Stimulated activated CD4-positive, alpha-beta T cell treated with anti-CD3 and anti-CD28 coated beads, TNF-alpha, amount 100 ng/mL, for 1 hour (primary cell): ENCODE measurements at regions not wholly inside any gene's neighbourhood (a gene's known extent, or its start where the extent isn't known, plus 50 kb on each side); places are given as distances from the start of the nearest gene placed in this dataset.

Experiments
- DNase-seq, 3 donors: peaks; one replicate each; pipeline ENCODE4 v3.0.0-alpha.2; 2020; ENCODE audit warnings: low read depth in 3 of 3, low spot score in 1 of 3

DNA sequence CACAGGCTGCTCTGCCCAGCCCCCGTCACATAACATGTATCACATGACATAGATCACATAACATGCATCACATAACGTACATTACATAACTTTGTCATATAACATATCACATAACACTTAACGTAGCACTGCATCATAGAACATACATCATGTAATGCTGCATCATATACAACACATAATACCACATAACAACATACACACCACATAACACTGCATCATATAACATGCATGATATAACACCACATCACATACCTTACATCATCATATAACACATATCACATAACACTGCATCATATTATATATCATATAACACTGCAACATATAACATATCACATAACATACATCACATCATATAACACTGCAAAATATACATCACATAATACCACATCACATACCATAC is 83.8 kb downstream of the AXIN2 start:
- DNase-seq = no peak

DNA sequence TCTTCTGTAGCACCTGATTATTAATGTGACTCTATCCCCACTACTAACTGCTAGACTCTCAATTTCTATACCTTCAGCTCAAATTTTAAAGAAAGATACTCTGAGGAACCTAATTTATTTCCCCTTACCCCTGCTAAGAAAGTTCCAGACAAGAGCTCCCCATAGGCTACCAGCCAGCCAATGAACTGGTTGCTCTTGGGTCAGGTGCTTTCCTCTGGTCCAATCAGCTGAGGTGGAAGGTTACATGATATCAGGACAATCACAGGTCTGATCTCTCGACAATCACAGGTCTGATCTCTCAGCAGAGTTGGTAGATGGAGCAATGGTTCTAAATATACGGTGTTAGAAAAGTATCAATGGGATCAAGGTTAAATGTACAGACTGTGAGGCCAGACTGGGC is 86.8 kb downstream of the AXIN2 start:
- DNase-seq = no peak

GRCh38 chr17:65473985-65474384 is 87.5 kb downstream of the AXIN2 start:
- no peak for DNase-seq

GRCh38 chr17:65473363-65473762 is 88.1 kb downstream of the AXIN2 start:
- no peak for DNase-seq

DNA sequence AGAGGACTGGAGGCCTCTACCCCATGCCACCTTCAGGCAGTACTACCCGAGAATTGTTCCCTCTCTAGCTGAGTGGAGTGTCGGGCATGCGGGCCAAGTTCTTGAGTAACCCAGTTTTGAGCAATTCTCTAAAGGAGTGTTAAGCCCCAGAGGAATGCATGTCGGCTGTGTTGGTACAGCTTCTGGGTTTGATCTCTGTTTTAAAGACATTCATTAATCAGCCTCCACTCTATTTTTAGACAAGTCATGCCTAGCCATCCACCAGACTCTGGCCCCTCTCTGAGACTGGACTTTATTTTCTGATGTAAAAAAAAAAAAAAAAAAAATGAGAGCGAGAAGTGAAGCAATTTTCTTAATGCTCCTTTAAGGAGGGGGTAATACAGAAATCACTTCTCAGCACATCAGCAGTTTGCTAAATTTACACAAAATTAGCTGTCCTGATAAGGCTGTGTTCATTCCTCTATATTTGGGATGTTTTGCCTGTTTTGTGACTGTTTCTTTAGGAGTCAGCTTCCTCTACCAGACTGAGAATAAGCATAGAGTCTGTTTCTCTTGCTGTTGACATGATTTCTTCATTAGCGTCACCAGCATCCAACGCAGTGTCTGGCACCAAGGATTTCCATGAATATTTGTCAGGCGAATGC is 88.7 kb downstream of the AXIN2 start:
- no peak for DNase-seq

- DNase-seq = no peak
Measured at GRCh38 chr17:65470783-65471182, 90.7 kb downstream of the AXIN2 start.

DNA sequence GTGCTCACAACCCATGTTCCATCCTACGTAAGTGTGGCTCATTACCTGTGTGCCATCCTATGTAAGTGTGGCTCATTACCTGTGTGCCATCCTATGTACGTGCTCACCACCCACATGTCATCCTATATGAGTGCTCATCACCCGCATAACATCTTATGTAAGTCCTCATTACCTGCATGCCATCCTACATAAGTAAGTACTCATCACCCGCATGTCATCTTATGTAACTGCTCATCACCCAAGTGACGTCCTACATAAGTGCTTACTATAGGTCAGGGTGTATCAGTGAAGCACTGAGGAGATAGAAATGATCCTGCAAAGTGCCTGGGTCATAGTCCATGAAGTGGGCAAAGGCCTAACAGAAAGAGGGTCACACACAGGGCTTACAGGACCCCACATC is 93.1 kb downstream of the AXIN2 start:
- no peak for DNase-seq

GRCh38 chr17:65467156-65467555 is 94.3 kb downstream of the AXIN2 start:
- no peak for DNase-seq

- no peak for DNase-seq
Measured at GRCh38 chr17:65466547-65466946, 94.9 kb downstream of the AXIN2 start.

DNA sequence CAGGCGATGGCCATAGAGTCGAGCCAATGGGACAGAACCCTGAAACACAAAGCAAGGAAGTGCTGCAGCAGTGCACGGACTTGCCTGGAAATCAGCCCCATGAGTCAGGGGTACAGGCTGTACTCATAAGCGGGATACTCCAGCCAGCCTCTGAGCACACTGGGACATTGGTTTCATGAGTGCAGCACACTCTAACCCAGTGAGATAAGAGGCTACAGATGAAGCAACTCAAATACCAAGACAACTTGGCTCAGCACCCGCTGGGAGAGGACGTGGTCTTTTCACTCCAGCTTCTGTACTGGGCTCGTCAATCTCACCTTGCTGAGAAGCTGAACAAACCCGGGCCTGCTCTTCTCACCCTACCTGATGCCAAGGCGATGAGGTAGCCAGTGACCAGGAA is 98.2 kb downstream of the AXIN2 start:
- DNase-seq = no peak

GRCh38 chr17:65459677-65460347 is 101.6 kb downstream of the AXIN2 start:
- DNase-seq = no peak

- DNase-seq = no peak
Measured at GRCh38 chr17:65457635-65458257, 103.7 kb downstream of the AXIN2 start.

GRCh38 chr17:65457183-65457582 is 104.3 kb downstream of the AXIN2 start:
- DNase-seq = no peak

DNA sequence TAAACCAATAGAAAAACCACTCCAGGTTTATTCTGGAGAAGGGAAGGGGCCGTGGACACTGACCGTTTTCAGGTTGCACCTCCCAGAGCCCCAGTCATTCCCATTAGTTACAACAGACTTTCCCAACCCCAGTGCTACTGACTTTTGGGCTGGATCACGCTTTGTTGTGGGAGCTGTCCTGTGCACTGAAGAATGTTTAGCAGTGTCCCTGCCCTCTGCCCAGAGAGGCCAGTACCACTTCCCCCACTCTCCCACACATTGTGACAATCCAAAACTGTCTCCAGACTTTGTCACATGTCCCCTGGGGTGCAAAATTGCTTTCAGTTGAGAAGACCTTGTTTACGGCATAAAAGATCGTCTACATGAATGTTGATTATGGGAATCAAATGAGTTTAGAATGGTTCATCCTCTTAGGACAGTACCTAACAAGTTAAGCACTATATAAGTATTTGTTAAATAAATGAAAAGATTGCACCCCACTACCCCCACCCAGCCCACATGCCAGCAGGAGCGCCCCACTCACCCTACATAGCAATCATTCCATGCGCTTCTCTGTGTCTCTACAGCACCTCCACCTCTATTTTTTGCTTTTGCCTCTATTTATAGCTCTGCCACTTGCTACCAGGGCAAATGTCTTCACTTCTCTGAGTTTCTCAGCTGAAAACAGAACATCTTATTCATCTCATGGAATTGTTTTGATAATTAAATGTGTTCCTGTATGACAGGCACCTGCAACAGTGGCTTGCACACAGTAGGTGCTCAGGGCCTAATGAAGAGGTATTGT is 104.9 kb downstream of the AXIN2 start:
- DNase-seq = no peak

DNA sequence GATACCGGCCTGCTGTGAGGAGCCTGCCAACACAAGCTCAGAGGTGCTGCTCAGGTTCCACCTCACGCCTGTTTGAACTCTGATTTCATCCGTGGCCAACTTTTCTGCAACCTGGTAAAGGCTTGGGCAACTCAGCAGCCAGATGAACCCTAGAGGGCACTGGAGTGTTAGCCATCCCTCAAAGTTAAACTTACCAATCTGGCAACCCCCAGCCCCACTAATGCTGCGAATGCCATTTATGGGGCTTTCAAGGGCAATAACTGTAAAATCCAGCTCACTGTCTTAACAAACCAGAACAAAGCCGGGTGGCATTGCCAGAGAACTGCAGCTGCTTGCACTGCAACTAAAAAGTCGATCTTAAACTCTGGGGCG is 105.5 kb downstream of the AXIN2 start:
- DNase-seq = no peak

GRCh38 chr17:65455154-65455971 is 106.1 kb downstream of the AXIN2 start:
- DNase-seq = no peak

DNA sequence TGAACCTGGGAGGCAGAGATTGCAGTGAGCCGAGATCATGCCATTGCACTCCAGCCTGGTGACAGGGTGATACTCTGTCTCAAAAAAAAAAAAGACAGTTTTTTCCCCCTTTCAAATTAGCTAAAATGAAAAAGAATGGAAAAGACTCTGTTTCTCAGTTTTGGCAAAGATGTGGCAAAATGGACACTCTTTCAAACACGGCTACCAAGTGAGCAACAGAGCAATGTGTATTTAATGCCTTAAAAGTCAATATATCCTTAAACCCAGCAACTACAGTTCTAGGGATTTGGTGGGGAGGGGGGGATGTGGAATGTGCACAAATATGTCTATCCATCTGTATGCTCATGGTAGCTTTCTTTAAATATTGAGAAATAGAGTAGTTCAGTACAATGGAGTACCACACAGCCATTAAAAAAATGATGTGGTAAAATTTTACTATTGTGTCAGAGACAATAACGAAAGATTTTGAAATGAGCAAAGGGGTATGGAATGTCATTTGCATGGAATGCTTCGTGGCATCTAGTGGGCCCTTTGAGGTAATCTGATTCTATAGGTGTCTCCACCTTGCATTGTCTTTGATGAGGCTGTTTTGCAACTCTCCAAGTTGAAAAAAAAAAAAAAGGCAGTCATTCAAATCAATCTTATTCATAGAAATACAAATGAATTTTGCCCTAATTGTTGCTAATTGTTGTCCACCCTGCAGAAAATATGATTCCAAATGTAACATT is 108.1 kb downstream of the AXIN2 start:
- DNase-seq = no peak

DNA sequence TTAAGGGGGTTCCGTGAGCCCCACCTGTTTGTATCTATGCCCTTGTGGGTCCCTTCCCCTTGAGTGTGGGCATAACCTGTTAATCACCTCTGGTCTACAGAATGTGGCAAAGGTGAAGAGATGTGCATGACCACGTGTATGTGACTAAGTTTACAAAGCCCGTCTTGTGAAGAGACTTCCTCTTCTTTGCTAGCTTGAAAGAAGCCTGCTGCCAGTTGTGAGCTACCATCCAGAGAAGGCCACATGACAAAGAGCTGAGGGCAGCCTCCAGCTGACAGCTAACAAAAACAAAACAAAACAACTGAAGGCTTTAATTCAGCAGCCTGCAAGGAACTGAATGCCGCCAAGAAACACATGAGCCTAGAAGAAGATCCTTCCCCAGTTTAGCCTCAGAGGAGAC is 112.0 kb downstream of the AXIN2 start:
- DNase-seq = no peak

GRCh38 chr17:65447823-65448222 is 113.6 kb downstream of the AXIN2 start:
- no peak for DNase-seq

DNA sequence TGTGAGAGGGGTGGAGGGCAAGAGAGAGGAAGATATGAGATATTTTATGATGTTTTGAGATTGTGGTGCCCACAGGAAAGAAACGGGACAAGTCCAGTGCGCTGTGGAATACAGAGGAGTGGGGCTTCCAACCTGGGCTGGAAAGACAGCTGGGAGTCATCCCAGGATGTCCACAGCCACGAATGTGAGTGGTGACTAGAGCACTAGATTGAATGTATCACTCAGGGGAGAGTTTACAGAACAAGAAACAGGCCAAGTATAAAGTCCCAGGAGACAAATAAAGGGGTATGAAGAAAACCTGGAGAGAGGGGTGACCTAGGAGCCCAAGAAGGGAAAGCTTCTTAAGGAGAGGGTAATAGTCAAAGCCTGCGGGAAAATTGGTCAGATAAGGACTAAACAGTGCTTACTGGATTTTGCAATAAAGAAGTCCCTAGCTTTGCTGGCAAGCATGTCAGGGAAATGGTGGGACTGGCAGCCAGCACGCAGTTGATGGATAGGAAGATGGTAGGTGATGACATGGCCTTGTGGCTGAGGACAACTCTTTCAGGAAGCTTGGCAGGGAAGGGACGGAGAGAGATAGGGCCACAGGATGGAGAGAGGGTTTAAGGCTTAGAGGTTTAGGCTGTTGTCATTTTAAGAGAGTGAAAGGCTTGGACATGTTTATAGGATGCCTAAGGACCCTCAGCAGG is 114.5 kb downstream of the AXIN2 start:
- DNase-seq = no peak
